HG02852 (cell line): ENCODE measurements at regions not wholly inside any gene's neighbourhood (a gene's known extent, or its start where the extent isn't known, plus 50 kb on each side); places are given as distances from the start of the nearest gene placed in this dataset.

Source experiments
- ATAC-seq: cut with Tn5 transposase; IDR thresholded peaks from one replicate; pipeline ENCODE4 v1.9.1; 2021; ENCODE audit warnings: mild to moderate bottlenecking, moderate library complexity; ENCODE audit not compliant: unreplicated experiment

GRCh38 chr10:88081457-88082054, 218.1 kb downstream of the PTEN start:
- ATAC-seq = no peak

- ATAC-seq = no peak
These were observed 219.0 kb downstream of the PTEN start for GRCh38 chr10:88082391-88082790.

- peak; percentile 86 for ATAC-seq
These were observed 219.6 kb downstream of the PTEN start for GRCh38 chr10:88082806-88083596.

GRCh38 chr10:88083597-88083989, 220.2 kb downstream of the PTEN start:
- ATAC-seq = no peak

GRCh38 chr10:88086187-88086960, 222.9 kb downstream of the PTEN start:
- no peak for ATAC-seq

- ATAC-seq = no peak
These were observed 225.3 kb downstream of the PTEN start for GRCh38 chr10:88088441-88089340.

GRCh38 chr10:88089498-88089897, 226.1 kb downstream of the PTEN start:
- ATAC-seq = no peak

GRCh38 chr10:88090568-88091214, 227.3 kb downstream of the PTEN start:
- ATAC-seq = peak; percentile 31

- ATAC-seq = peak; percentile 85
These were observed 228.2 kb downstream of the PTEN start for GRCh38 chr10:88091490-88092061.

- no peak for ATAC-seq
These were observed 228.8 kb downstream of the PTEN start for GRCh38 chr10:88092265-88092664.

- ATAC-seq = no peak
These were observed 229.5 kb downstream of the PTEN start for GRCh38 chr10:88092973-88093372.

GRCh38 chr10:88094795-88095194, 231.4 kb downstream of the PTEN start:
- ATAC-seq = no peak

GRCh38 chr10:88095223-88095721, 231.8 kb downstream of the PTEN start:
- ATAC-seq = no peak

GRCh38 chr10:88095778-88096431, 232.5 kb downstream of the PTEN start:
- no peak for ATAC-seq

- no peak for ATAC-seq
These were observed 233.7 kb downstream of the PTEN start for GRCh38 chr10:88097092-88097516.

- ATAC-seq = no peak
These were observed 234.1 kb downstream of the PTEN start for GRCh38 chr10:88097536-88097935.

- no peak for ATAC-seq
These were observed 236.9 kb downstream of the PTEN start for GRCh38 chr10:88100281-88100680.

- no peak for ATAC-seq
These were observed 238.2 kb downstream of the PTEN start for GRCh38 chr10:88101666-88102065.

- no peak for ATAC-seq
These were observed 240.2 kb downstream of the PTEN start for GRCh38 chr10:88103576-88103975.
